Left kidney (tissue), 1 donor: ENCODE measurements at regions not wholly inside any gene's neighbourhood (a gene's known extent, or its start where the extent isn't known, plus 50 kb on each side); places are given as distances from the start of the nearest gene placed in this dataset.

Experiments
- DNase-seq: peaks from one replicate; pipeline ENCODE4 v3.0.0-alpha.2; 2013

DNA sequence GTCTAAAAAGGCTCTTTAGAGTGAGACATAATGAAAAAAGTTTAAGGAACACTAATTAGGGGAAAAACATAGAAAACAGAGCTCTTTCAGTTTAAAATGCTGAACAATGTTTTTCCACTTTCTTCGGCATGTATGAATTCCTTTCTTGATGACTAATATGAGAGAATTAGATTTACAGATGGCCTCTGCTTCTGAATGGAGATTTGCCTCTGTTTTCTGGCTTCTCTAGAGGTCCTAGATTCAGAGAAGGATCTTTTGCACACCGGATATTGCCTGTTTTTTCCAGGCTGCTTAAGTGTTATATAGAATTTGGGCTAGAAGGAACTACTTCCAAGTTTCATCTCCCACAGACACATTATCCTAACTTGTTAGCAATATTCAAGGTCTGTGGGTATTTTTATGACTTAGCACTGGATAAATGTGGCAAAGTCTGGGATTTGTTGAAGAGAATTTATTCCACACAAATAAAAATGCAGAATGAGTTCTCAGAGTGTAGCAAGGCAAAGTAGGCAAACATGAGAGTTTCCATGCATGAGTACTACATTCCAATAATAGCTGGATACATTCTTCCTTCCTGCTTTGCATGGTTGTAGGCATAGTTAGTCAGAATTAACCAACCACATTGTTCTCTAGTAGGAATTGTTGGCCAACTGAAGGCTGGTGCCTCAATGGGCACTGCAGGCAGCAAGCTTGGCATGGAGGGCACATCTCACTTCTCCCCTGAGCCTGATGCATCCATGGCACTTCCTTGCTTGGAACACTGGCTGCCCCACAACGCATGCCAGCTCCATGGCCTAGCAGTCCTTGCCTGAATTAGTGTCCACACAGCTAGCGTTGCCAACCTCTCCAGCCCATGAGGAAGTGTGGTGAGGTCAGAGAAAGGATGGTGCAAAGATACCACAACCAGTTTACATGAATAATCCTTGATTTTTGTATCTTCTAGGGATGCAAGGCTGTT, 224.2 kb downstream of the CLIC5 start:
- DNase-seq = no peak

- no peak for DNase-seq
These were observed 226.4 kb downstream of the CLIC5 start for GRCh38 chr6:45789238-45789637.

DNA sequence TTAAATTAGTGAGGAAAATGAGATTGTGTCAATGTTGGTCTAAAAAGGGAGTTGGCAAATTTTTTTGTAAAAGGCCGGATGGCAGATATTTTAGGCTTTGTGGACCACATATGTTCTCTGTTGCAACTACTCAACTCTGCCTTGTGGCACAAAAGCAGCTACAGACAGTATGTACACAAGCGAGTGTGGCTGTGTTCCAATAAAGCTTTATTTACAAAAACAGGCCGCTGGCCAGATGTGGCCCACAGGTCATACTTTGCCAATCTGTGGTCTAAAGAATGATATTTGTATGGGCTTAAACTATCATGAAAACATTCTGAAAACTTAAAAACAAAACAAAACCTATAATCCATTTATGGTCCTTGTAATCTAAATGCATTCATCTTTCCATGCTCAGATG, 228.3 kb downstream of the CLIC5 start:
- DNase-seq = no peak

DNA sequence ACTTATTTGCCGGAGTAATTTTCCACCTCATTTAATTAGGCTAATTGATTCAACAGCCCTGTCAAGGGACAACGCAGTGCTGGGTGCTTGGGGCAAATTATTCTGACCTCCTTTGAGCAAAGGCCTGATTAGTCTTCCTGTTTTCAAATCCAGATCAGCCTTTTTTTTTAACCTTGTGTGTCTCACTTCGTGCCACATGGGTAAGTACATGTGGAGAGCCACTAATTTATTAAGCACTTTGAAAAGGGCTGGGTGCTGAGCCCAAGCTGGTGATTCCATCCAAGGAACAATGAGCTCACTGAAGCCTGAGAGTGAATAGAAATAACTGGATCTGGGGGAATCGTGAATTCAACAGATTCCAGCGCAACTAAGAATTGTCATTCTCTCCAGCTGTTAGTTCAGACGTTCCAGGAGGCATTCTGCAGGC, 229.3 kb downstream of the CLIC5 start:
- no peak for DNase-seq

DNA sequence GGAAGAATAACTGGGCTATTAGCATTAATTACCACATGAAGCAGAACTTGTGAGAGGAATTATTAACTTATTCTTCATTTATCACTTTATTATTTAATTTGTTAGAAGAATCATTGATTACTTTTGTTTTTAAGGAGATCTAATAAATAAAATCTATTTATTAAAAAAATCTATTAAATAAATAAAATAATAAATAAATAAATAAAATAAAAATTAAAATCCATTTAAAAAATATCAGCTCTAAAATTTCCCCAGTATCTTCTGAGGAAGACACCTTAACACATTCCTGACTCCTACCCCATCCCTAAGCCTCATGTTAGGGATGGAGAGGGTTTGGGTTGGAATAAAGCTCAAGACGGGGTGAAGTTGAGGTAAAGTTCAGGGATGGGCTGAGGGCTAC, 231.4 kb downstream of the CLIC5 start:
- no peak for DNase-seq

- DNase-seq = no peak
These were observed 231.9 kb downstream of the CLIC5 start for GRCh38 chr6:45783716-45784115.

GRCh38 chr6:45781890-45782289, 233.8 kb downstream of the CLIC5 start:
- no peak for DNase-seq

DNA sequence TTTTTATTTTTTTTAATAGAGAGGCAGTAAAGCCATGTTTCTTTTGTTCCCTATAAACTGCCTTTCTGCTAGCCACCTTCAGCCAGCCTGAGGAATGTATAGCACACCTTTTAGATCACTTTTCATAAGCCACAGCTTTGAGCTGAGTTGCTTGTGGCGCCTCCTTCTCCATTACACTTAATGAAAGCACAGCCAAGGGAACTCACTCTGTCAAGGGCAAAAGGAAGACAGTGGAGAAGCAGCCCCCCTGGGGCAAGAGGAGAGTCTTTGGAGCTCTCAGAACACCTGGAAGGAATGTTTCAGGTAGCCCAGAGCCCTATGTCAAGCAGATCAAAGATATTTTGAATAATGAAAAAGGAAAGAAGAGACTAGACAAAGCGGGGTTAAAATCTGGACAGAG, 235.1 kb downstream of the CLIC5 start:
- DNase-seq = no peak

- DNase-seq = no peak
These were observed 240.5 kb downstream of the CLIC5 start for GRCh38 chr6:45775026-45775697.

DNA sequence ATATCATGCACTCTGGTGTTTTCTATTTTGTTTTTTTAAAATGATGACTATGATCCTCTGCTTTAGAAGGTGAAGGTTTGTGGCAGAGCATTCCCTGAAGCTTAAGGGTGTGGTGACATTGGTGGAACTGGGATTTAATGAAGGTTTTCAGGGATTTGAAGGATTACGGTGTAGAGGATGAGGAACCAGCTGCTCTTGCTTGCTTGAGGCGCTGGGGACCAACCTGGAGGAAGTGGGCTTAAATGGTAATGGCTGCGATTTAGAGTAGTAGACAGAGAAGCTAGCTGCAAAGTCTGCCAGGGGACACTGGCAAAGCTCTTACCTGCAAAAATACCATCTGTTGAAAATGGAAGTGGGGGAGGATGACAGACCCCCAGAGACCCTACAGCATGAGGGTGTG, 241.8 kb downstream of the CLIC5 start:
- DNase-seq = no peak

- no peak for DNase-seq
These were observed 242.7 kb downstream of the CLIC5 start for GRCh38 chr6:45772886-45773495.

- DNase-seq = no peak
These were observed 243.6 kb downstream of the CLIC5 start for GRCh38 chr6:45772051-45772450.

DNA sequence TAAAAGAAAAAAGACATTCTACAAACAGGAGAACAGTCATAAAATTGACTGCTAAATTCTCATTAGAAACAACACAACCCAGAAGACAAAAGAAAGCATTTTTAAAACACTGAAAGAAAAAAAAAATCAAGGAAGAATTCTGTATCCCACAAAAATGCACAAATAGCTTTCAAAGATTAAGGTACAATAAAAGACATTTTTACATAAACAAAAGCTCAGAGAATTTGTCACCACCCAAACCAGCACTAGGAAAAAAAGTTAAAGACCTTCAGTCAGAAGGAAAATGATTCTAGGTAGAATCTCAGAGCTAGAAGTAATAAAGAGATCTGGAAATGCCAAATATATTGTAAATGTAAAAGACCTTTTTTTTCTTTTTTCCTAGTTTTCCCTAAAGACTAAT, 252.4 kb downstream of the CLIC5 start:
- DNase-seq = no peak

DNA sequence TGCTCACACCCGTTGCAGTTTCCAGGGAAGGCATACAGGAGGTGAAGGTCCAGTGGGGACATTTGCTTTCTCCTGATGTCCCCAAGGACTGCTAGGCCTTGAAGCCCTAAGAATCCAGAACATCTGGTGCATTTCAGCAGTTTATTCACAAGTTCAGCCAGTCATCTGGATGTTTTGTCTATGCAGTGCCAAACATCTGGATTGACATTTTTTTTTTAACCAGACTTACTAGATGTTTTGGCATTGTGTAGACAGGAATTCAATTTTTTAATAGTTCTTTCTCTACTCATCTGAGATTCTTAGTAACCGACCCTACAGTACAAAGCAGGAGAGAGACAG, 256.2 kb downstream of the CLIC5 start:
- DNase-seq = no peak

DNA sequence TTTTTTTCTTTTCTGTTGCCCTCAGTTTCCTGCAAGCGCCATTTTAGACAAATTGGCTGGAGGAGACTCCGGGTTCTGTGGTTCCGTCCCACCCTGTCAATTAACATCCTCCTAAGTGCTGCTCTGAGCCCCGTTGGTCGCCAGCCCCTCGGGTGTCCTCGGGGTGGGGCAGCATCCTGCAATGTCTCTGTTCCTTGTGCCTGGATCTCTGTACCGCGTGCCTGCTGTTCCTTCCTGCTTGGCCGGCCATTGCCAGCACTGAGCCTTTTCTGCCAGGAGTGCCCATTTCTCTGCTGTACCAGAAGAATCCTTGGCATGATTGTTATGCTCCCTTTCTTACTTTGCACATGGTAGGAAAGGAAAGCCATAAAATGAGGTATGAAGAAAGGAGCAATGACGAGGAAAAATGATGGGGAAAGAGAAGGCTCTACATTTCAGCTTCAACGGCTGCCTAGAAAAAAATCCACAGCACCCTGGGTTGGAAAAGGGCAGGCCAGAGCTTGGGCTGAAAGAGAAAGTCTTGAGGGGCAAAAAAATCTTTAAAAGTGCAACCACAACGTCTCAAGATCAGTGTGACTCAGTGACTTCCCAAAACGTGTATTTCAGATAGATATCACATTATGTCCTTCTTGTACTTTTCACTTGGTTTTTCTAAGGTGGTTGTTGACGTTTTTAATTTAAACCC, 256.7 kb downstream of the CLIC5 start:
- no peak for DNase-seq

- no peak for DNase-seq
These were observed 258.1 kb downstream of the CLIC5 start for GRCh38 chr6:45757443-45758130.

DNA sequence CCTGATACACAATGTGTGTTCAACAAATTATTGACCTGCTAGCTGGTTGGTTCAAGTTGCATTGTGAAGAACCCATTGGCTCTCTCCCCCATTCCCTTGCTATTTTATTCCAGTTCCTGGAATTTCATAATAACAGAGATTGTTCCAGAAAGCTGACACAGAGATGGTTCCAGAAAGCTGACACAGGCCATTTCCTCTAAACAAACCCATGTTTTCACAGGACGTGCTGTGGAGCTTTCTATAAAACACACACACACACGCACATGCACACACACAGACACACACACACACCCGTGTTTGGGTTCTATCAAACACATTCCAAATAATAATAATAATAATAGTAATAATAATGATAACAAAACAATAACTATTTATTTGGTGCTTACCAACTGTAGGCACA, 259.1 kb downstream of the CLIC5 start:
- no peak for DNase-seq

GRCh38 chr6:45754432-45754831, 261.2 kb downstream of the CLIC5 start:
- DNase-seq = no peak

GRCh38 chr6:45746046-45746445, 269.6 kb downstream of the CLIC5 start:
- no peak for DNase-seq

- DNase-seq = no peak
These were observed 272.5 kb downstream of the CLIC5 start for GRCh38 chr6:45743028-45743615.

- no peak for DNase-seq
These were observed 273.1 kb downstream of the CLIC5 start for GRCh38 chr6:45742591-45742990.
